Osteocyte (in vitro differentiated cells): ENCODE measurements at regions not wholly inside any gene's neighbourhood (a gene's known extent, or its start where the extent isn't known, plus 50 kb on each side); places are given as distances from the start of the nearest gene placed in this dataset.
A peak's percentile ranks its signal among the peaks of the same experiment; 100 is the strongest.

Experiments used
- DNase-seq: peaks from one replicate; pipeline ENCODE4 v3.0.0; 2021; ENCODE audit warnings: mixed read lengths; ENCODE audit not compliant: unreplicated experiment; ENCODE audit errors: extremely low spot score
- H3K27ac Mint-ChIP-seq: one replicate; pipeline ENCODE4 v1.8.0; 2021; ENCODE audit warnings: mild to moderate bottlenecking, mixed read lengths; ENCODE audit not compliant: unreplicated experiment
- H3K27me3 Mint-ChIP-seq: one replicate; pipeline ENCODE4 v1.8.0; 2021; ENCODE audit warnings: mixed read lengths; ENCODE audit not compliant: unreplicated experiment
- H3K36me3 Mint-ChIP-seq: one replicate; pipeline ENCODE4 v1.8.0; 2021; ENCODE audit warnings: mixed read lengths; ENCODE audit not compliant: unreplicated experiment
- H3K4me1 Mint-ChIP-seq: one replicate; pipeline ENCODE4 v1.8.0; 2021; ENCODE audit warnings: mixed read lengths; ENCODE audit not compliant: unreplicated experiment
- H3K4me3 Mint-ChIP-seq: one replicate; pipeline ENCODE4 v1.8.0; 2021; ENCODE audit warnings: mild to moderate bottlenecking, moderate library complexity, mixed read lengths; ENCODE audit not compliant: unreplicated experiment
- H3K9me3 Mint-ChIP-seq: one replicate; pipeline ENCODE4 v1.8.0; 2021; ENCODE audit warnings: mixed read lengths; ENCODE audit not compliant: unreplicated experiment
- TF ChIP-seq, protein P1 (sequence below): fragments of 200-600 bp; sonication (generic); IDR thresholded peaks from 2 replicates; pipeline ENCODE4 v1.5.0; 2021; ENCODE audit warnings: antibody characterized with exemption, mild to moderate bottlenecking, moderate library complexity

GRCh38 chr2:12813166-12813565 is 96.4 kb downstream of the TRIB2 start:
- H3K27ac Mint-ChIP-seq = no peak overlapping the region
- DNase-seq = no peak
- no peaks in the 10 kb centered on the region for H3K36me3 Mint-ChIP-seq
- no peaks in the 10 kb centered on the region for H3K27me3 Mint-ChIP-seq
- H3K4me1 Mint-ChIP-seq = peaks cover 7% of the 10 kb centered on the region
- no peak overlapping the region for H3K4me3 Mint-ChIP-seq
- TF ChIP-seq, protein P1, sequence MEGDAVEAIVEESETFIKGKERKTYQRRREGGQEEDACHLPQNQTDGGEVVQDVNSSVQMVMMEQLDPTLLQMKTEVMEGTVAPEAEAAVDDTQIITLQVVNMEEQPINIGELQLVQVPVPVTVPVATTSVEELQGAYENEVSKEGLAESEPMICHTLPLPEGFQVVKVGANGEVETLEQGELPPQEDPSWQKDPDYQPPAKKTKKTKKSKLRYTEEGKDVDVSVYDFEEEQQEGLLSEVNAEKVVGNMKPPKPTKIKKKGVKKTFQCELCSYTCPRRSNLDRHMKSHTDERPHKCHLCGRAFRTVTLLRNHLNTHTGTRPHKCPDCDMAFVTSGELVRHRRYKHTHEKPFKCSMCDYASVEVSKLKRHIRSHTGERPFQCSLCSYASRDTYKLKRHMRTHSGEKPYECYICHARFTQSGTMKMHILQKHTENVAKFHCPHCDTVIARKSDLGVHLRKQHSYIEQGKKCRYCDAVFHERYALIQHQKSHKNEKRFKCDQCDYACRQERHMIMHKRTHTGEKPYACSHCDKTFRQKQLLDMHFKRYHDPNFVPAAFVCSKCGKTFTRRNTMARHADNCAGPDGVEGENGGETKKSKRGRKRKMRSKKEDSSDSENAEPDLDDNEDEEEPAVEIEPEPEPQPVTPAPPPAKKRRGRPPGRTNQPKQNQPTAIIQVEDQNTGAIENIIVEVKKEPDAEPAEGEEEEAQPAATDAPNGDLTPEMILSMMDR = no peak
- peaks cover 7% of the 10 kb centered on the region for H3K9me3 Mint-ChIP-seq

DNA sequence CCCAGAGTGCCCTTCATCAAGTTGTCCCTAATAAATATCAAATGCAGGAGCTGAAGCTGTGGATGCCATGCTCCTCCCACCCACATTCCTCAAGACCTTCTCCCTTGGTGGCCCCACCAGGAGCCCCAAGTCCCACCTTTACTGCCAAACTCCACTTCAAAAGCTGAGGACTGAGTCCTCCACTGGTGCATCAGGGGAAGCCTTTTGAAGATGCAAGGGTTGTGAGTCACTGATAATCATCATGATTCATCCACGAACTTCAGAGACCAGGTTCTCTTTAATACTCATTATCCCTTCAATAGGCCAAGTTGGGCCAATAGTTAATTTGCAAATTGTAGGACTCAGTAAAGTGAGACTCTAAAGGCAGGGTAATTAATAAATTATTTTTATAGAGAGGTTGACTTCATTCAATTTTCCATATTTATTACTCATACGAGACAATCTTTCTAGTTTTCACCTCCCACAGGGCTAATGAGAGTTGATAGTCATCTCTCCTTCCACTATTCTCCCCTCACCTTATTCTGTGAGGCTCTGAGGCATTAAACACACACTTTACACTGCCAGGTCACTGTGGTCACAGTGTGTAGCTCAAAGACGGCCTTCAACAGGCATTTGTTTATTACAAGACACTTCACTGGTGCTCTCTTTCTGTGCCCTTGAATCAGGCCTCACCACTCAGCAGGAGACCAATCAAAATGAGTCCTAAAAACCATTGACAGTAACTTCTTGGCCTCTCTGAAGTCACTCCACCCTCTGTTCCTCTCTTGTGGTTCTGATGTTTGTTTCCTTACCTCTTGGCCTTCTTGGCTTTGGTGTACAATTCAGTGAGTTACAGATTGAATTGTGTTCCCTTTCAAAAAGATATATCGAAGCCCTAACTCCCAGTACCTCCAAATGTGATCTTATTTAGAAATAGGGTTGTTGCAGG is 99.9 kb downstream of the TRIB2 start:
- TF ChIP-seq, protein P1 = no peak
- H3K9me3 Mint-ChIP-seq = peaks cover 7% of the 10 kb centered on the region
- H3K4me3 Mint-ChIP-seq = no peak overlapping the region
- H3K36me3 Mint-ChIP-seq = no peaks in the 10 kb centered on the region
- H3K4me1 Mint-ChIP-seq = peaks cover 16% of the 10 kb centered on the region
- DNase-seq = no peak
- no peaks in the 10 kb centered on the region for H3K27me3 Mint-ChIP-seq
- H3K27ac Mint-ChIP-seq = no peak overlapping the region

GRCh38 chr2:12817870-12818269 is 101.1 kb downstream of the TRIB2 start:
- no peak for DNase-seq
- Mint-ChIP-seq H3K4me1 (peaks cover 16% of the 10 kb centered on the region), H3K9me3 (peaks cover 7% of the 10 kb centered on the region), H3K27me3 (no peaks in the 10 kb centered on the region), H3K4me3 (no peak overlapping the region), H3K27ac (peak overlapping the region; percentile 34), H3K36me3 (no peaks in the 10 kb centered on the region)
- TF ChIP-seq, protein P1 = no peak

GRCh38 chr2:12818416-12819102 is 101.8 kb downstream of the TRIB2 start:
- Mint-ChIP-seq H3K27me3 (no peaks in the 10 kb centered on the region), H3K36me3 (no peaks in the 10 kb centered on the region), H3K27ac (peak overlapping the region; percentile 92), H3K9me3 (peaks cover 7% of the 10 kb centered on the region), H3K4me1 (peaks cover 16% of the 10 kb centered on the region), H3K4me3 (no peak overlapping the region)
- TF ChIP-seq, protein P1 = no peak
- no peak for DNase-seq

DNA sequence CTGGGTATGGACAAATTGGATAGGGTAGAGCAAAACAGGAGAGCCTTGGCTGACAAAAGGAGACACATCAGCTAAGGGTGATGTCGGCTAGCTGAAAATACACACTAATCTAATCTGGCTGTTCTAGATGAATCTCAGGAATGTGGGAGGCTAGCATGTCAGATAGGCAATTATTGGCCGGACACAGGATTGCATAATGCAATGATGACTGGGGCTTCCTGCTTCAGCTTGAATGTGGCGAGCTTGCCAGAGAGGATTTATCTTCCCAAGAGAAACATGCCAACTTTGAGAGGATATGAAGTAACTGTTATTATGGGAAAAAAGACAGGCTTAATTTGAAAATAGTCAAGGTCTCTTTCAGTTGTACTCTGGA is 102.4 kb downstream of the TRIB2 start:
- Mint-ChIP-seq H3K4me3 (no peak overlapping the region), H3K9me3 (peaks cover 7% of the 10 kb centered on the region), H3K27ac (peak overlapping the region; percentile 92), H3K36me3 (no peaks in the 10 kb centered on the region), H3K27me3 (no peaks in the 10 kb centered on the region), H3K4me1 (peaks cover 19% of the 10 kb centered on the region)
- DNase-seq = no peak
- TF ChIP-seq, protein P1 = no peak
